HG03280 (cell line): ENCODE measurements at regions not wholly inside any gene's neighbourhood (a gene's known extent, or its start where the extent isn't known, plus 50 kb on each side); places are given as distances from the start of the nearest gene placed in this dataset.

Source experiments
- ATAC-seq: cut with Tn5 transposase; IDR thresholded peaks from one replicate; pipeline ENCODE4 v1.9.1; 2021; ENCODE audit warnings: mild to moderate bottlenecking, moderate library complexity; ENCODE audit not compliant: unreplicated experiment

GRCh38 chr5:97909541-97909940, 726.5 kb upstream of the RIOK2 start:
- no peak for ATAC-seq

- ATAC-seq: no peak
These were observed 731.4 kb upstream of the RIOK2 start for GRCh38 chr5:97914483-97914882.

GRCh38 chr5:97915106-97915505, 732.1 kb upstream of the RIOK2 start:
- ATAC-seq: no peak

GRCh38 chr5:97918057-97918456, 735.0 kb upstream of the RIOK2 start:
- ATAC-seq: no peak

- ATAC-seq: no peak
These were observed 735.6 kb upstream of the RIOK2 start for GRCh38 chr5:97918620-97919019.

GRCh38 chr5:97919719-97920118, 736.7 kb upstream of the RIOK2 start:
- ATAC-seq: no peak

GRCh38 chr5:97922776-97923175, 739.7 kb upstream of the RIOK2 start:
- ATAC-seq: no peak

- no peak for ATAC-seq
These were observed 740.4 kb upstream of the RIOK2 start for GRCh38 chr5:97923496-97923895.

- no peak for ATAC-seq
These were observed 741.0 kb upstream of the RIOK2 start for GRCh38 chr5:97923997-97924396.

- ATAC-seq: no peak
These were observed 746.3 kb upstream of the RIOK2 start for GRCh38 chr5:97929383-97929782.

GRCh38 chr5:97931829-97932228, 748.8 kb upstream of the RIOK2 start:
- ATAC-seq: no peak

- no peak for ATAC-seq
These were observed 753.2 kb upstream of the RIOK2 start for GRCh38 chr5:97936231-97936630.

GRCh38 chr5:97937846-97938245, 754.8 kb upstream of the RIOK2 start:
- ATAC-seq: no peak

- ATAC-seq: no peak
These were observed 760.0 kb upstream of the RIOK2 start for GRCh38 chr5:97943036-97943435.

GRCh38 chr5:97951139-97951538, 768.1 kb upstream of the RIOK2 start:
- ATAC-seq: no peak

GRCh38 chr5:97955450-97955849, 772.4 kb upstream of the RIOK2 start:
- no peak for ATAC-seq

- no peak for ATAC-seq
These were observed 784.2 kb upstream of the RIOK2 start for GRCh38 chr5:97967292-97967691.

- ATAC-seq: no peak
These were observed 785.3 kb upstream of the RIOK2 start for GRCh38 chr5:97968346-97968745.

GRCh38 chr5:97979740-97980139, 793.7 kb upstream of the RGMB start:
- no peak for ATAC-seq

GRCh38 chr5:97980291-97980690, 793.2 kb upstream of the RGMB start:
- ATAC-seq: no peak

- ATAC-seq: no peak
These were observed 787.4 kb upstream of the RGMB start for GRCh38 chr5:97986069-97986468.

GRCh38 chr5:97991236-97991635, 782.2 kb upstream of the RGMB start:
- no peak for ATAC-seq

GRCh38 chr5:97998941-97999340, 774.5 kb upstream of the RGMB start:
- ATAC-seq: no peak

- ATAC-seq: no peak
These were observed 769.0 kb upstream of the RGMB start for GRCh38 chr5:98004463-98004862.
